RWPE1 (cell line): ENCODE measurements at regions not wholly inside any gene's neighbourhood (a gene's known extent, or its start where the extent isn't known, plus 50 kb on each side); places are given as distances from the start of the nearest gene placed in this dataset.
A peak's percentile ranks its signal among the peaks of the same experiment; 100 is the strongest.

Source experiments
- CTCF ChIA-PET: fragments of 350-600 bp; sonication (Branson Sonifier 250); formaldehyde crosslinking; extraction: SDS; loops from one replicate; lab custom pipeline; 2021; lab: Yijun Ruan, JAX
- POLR2A ChIA-PET: fragments of 400-600 bp; formaldehyde crosslinking; extraction: SDS; loops from one replicate; lab custom pipeline; 2020; ENCODE audit warnings: antibody characterized with exemption; ENCODE audit not compliant: low non-redundant PET; lab: Yijun Ruan, JAX
- DNase-seq: peaks from one replicate; pipeline ENCODE4 v3.0.0; 2012; ENCODE audit warnings: low spot score
- H3K27ac ChIP-seq: fragments of 450-650 bp; 2 replicates; pipeline ENCODE4 v1.5.1; 2017
- TF ChIP-seq, protein P1 (sequence below): fragments of 450-650 bp; conservative IDR thresholded peaks from 2 replicates; pipeline ENCODE4 v1.5.1; 2017; ENCODE audit warnings: low read depth, mild to moderate bottlenecking

- no peak for DNase-seq
- CTCF ChIA-PET, result no interaction called here
- TF ChIP-seq, protein P1, sequence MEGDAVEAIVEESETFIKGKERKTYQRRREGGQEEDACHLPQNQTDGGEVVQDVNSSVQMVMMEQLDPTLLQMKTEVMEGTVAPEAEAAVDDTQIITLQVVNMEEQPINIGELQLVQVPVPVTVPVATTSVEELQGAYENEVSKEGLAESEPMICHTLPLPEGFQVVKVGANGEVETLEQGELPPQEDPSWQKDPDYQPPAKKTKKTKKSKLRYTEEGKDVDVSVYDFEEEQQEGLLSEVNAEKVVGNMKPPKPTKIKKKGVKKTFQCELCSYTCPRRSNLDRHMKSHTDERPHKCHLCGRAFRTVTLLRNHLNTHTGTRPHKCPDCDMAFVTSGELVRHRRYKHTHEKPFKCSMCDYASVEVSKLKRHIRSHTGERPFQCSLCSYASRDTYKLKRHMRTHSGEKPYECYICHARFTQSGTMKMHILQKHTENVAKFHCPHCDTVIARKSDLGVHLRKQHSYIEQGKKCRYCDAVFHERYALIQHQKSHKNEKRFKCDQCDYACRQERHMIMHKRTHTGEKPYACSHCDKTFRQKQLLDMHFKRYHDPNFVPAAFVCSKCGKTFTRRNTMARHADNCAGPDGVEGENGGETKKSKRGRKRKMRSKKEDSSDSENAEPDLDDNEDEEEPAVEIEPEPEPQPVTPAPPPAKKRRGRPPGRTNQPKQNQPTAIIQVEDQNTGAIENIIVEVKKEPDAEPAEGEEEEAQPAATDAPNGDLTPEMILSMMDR, result no peak
- no peak overlapping the region for H3K27ac ChIP-seq
- POLR2A ChIA-PET, result no interaction called here
Measured at GRCh38 chr5:3684771-3685354, 89.2 kb downstream of the IRX1 start.

DNA sequence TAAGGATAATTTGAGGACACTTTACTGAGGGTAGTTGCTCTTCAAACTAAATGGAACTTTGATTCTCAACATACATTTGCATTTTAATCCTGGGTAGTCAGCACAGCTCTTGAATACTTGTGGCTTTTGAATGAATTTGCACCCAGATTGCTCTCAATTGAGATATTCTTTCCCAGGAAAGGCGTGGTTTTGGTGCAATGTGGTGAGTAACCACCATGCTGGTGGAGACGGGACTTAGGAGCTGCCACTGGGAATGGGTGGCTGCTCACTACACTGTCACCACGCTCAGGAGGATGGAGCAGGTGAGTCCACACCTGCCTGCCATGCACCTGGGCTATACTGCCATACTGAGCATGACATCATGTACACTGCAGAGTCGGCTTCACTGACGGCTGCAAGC is 99.2 kb downstream of the IRX1 start:
- ChIA-PET POLR2A (no interaction called here), CTCF (no interaction called here)
- DNase-seq, result peak; percentile 8
- TF ChIP-seq, protein P1, result no peak
- no peak overlapping the region for H3K27ac ChIP-seq

- POLR2A ChIA-PET, result no interaction called here
- CTCF ChIA-PET, result interaction anchor here (0.6 kb wide), 1 partner anchor 122 kb away, joined by 4 read pairs; no protein-coding TSS in a partner anchor
- no peak for DNase-seq
- H3K27ac ChIP-seq, result no peak overlapping the region
- TF ChIP-seq, protein P1, result no peak
Measured at GRCh38 chr5:3695818-3696217, 100.2 kb downstream of the IRX1 start.

GRCh38 chr5:3698412-3698811 is 102.8 kb downstream of the IRX1 start:
- DNase-seq, result no peak
- POLR2A ChIA-PET, result no interaction called here
- H3K27ac ChIP-seq, result no peak overlapping the region
- CTCF ChIA-PET, result interaction anchor here (0.5 to 0.8 kb wide), 3 partner anchors 8 to 1132 kb away, joined by 3 to 5 read pairs (median 4); no protein-coding TSS in a partner anchor
- TF ChIP-seq, protein P1, result no peak

GRCh38 chr5:3701694-3702093 is 106.1 kb downstream of the IRX1 start:
- no peak for DNase-seq
- TF ChIP-seq, protein P1, result no peak
- no peak overlapping the region for H3K27ac ChIP-seq
- POLR2A ChIA-PET, result no interaction called here
- CTCF ChIA-PET, result no interaction called here

DNA sequence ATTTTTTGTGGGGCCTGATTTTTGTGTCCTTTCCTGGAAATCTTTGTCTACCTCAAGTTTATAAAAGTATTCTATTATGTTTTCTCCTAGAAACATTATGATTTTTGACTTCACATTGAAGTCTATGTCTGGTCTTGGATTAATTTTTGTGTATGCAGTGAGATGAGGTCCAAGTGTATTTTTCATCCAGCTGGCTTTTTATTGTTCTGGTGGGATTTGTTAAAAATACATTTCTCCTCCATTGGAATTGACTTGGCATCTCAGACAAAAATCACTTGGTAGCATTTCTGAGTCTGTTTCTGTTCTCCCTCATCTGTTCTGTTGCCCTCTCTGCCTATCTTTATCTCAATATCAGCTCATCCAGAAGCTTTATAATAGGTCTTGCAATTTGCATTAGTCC is 109.0 kb downstream of the IRX1 start:
- POLR2A ChIA-PET, result no interaction called here
- CTCF ChIA-PET, result interaction anchor here (0.5 to 0.6 kb wide), 2 partner anchors 21 to 239 kb away, joined by 3 to 5 read pairs; no protein-coding TSS in a partner anchor
- DNase-seq, result no peak

More for the DNA sequence above, 109.0 kb downstream of the IRX1 start:
- TF ChIP-seq, protein P1, result no peak
- H3K27ac ChIP-seq, result no peak overlapping the region
